SK-N-SH treated with all-trans-retinoic acid at 6 μM for 48 hours (cell line): ENCODE measurements at regions not wholly inside any gene's neighbourhood (a gene's known extent, or its start where the extent isn't known, plus 50 kb on each side); places are given as distances from the start of the nearest gene placed in this dataset.

Source experiments
- ATAC-seq: fragments of 200-7000 bp; cut with Tn5 transposase; 3 replicates; pipeline ENCODE4 v1.9.1; 2020; ENCODE audit warnings: mild to moderate bottlenecking, moderate library complexity
- ARNTL ChIP-seq: fragments of 450-650 bp; formaldehyde crosslinking; IDR thresholded peaks from 2 replicates; pipeline ENCODE4 v1.5.0; 2020; ENCODE audit warnings: low read depth, mild to moderate bottlenecking, moderate library complexity, borderline replicate concordance
- BACH2 ChIP-seq: fragments of 250-450 bp; sonication (Bioruptor Pico); IDR thresholded peaks from 2 replicates; pipeline ENCODE4 v1.9.0; 2021; ENCODE audit warnings: mild to moderate bottlenecking, borderline replicate concordance
- CREB5 ChIP-seq: fragments of 250-450 bp; sonication (Bioruptor Pico); IDR thresholded peaks from 2 replicates; pipeline ENCODE4 v1.5.1; 2020; ENCODE audit warnings: low read depth, mild to moderate bottlenecking, moderate library complexity
- CSDC2 ChIP-seq: fragments of 250-450 bp; sonication (Bioruptor Pico); IDR thresholded peaks from 2 replicates; pipeline ENCODE4 v1.5.0; 2020; ENCODE audit warnings: mild to moderate bottlenecking, moderate library complexity
- CSRNP3 ChIP-seq: fragments of 250-450 bp; sonication (Bioruptor Pico); IDR thresholded peaks from 2 replicates; pipeline ENCODE4 v1.5.1; 2021; ENCODE audit warnings: mild to moderate bottlenecking, moderate library complexity
- ESRRG ChIP-seq: fragments of 250-450 bp; sonication (Bioruptor Pico); IDR thresholded peaks from 2 replicates; pipeline ENCODE4 v1.6.1; 2021; ENCODE audit warnings: mild to moderate bottlenecking
- ISL1 ChIP-seq: fragments of 250-450 bp; sonication (Bioruptor Pico); IDR thresholded peaks from 2 replicates; pipeline ENCODE4 v2.1.2; 2022; ENCODE audit warnings: mild to moderate bottlenecking, moderate library complexity
- OSR1 ChIP-seq: fragments of 250-450 bp; sonication (Bioruptor Pico); IDR thresholded peaks from 2 replicates; pipeline ENCODE4 v1.8.0; 2022; ENCODE audit warnings: moderate library complexity, mild to moderate bottlenecking, inconsistent platforms
- POU6F1 ChIP-seq: fragments of 250-450 bp; sonication (Bioruptor Pico); IDR thresholded peaks from 2 replicates; pipeline ENCODE4 v1.8.0; 2021; ENCODE audit warnings: low read depth, mild to moderate bottlenecking, moderate library complexity, borderline replicate concordance
- PPARA ChIP-seq: fragments of 250-450 bp; sonication (Bioruptor Pico); IDR thresholded peaks from 2 replicates; pipeline ENCODE4 v1.5.0; 2020; ENCODE audit warnings: mild to moderate bottlenecking, borderline replicate concordance
- RARB ChIP-seq: fragments of 250-450 bp; sonication (Bioruptor Pico); IDR thresholded peaks from 2 replicates; pipeline ENCODE4 v1.8.0; 2021; ENCODE audit warnings: mild to moderate bottlenecking, moderate library complexity
- SNAI2 ChIP-seq: fragments of 250-450 bp; sonication (Bioruptor Pico); IDR thresholded peaks from 2 replicates; pipeline ENCODE4 v1.5.0; 2020; ENCODE audit warnings: mild to moderate bottlenecking, moderate library complexity
- TOX ChIP-seq: fragments of 250-450 bp; sonication (Bioruptor Pico); IDR thresholded peaks from 2 replicates; pipeline ENCODE4 v1.8.0; 2021; ENCODE audit warnings: mild to moderate bottlenecking, moderate library complexity, borderline replicate concordance
- ZC3H10 ChIP-seq: fragments of 250-450 bp; sonication (Bioruptor Pico); IDR thresholded peaks from 2 replicates; pipeline ENCODE4 v1.5.1; 2021; ENCODE audit warnings: mild to moderate bottlenecking, moderate library complexity
- ZFP3 ChIP-seq: fragments of 250-450 bp; sonication (Bioruptor Pico); IDR thresholded peaks from 2 replicates; pipeline ENCODE4 v1.5.0; 2020; ENCODE audit warnings: mild to moderate bottlenecking, moderate library complexity
- ZFP30 ChIP-seq: fragments of 450-650 bp; formaldehyde crosslinking; IDR thresholded peaks from 2 replicates; pipeline ENCODE4 v1.5.0; 2022; ENCODE audit warnings: mild to moderate bottlenecking, moderate library complexity
- ZNF565 ChIP-seq: fragments of 450-650 bp; formaldehyde crosslinking; conservative IDR thresholded peaks from 2 replicates; pipeline ENCODE4 v1.5.0; 2020; ENCODE audit warnings: low read depth, mild to moderate bottlenecking, moderate library complexity
- ZNF70 ChIP-seq: fragments of 450-650 bp; formaldehyde crosslinking; IDR thresholded peaks from 2 replicates; pipeline ENCODE4 v1.5.0; 2020; ENCODE audit warnings: mild to moderate bottlenecking, moderate library complexity
- ZNF8 ChIP-seq: fragments of 450-650 bp; formaldehyde crosslinking; IDR thresholded peaks from 2 replicates; pipeline ENCODE4 v1.5.0; 2020; ENCODE audit warnings: mild to moderate bottlenecking, moderate library complexity
- TF ChIP-seq, protein P1 (sequence below): fragments of 250-450 bp; sonication (Bioruptor Pico); IDR thresholded peaks from 2 replicates; pipeline ENCODE4 v1.8.0; 2020; ENCODE audit warnings: mild to moderate bottlenecking, moderate library complexity, borderline replicate concordance

GRCh38 chr2:217195016-217195415 lies 335.2 kb upstream of the TNP1 start:
- no peak for ATAC-seq
- no peak for TF ChIP-seq OSR1
- no peak for TF ChIP-seq ZNF565 (CRISPR knock-in tag)
- TF ChIP-seq ZFP3 (CRISPR knock-in tag), result no peak
- TF ChIP-seq RARB (CRISPR knock-in tag), result no peak
- no peak for TF ChIP-seq ZFP30

DNA sequence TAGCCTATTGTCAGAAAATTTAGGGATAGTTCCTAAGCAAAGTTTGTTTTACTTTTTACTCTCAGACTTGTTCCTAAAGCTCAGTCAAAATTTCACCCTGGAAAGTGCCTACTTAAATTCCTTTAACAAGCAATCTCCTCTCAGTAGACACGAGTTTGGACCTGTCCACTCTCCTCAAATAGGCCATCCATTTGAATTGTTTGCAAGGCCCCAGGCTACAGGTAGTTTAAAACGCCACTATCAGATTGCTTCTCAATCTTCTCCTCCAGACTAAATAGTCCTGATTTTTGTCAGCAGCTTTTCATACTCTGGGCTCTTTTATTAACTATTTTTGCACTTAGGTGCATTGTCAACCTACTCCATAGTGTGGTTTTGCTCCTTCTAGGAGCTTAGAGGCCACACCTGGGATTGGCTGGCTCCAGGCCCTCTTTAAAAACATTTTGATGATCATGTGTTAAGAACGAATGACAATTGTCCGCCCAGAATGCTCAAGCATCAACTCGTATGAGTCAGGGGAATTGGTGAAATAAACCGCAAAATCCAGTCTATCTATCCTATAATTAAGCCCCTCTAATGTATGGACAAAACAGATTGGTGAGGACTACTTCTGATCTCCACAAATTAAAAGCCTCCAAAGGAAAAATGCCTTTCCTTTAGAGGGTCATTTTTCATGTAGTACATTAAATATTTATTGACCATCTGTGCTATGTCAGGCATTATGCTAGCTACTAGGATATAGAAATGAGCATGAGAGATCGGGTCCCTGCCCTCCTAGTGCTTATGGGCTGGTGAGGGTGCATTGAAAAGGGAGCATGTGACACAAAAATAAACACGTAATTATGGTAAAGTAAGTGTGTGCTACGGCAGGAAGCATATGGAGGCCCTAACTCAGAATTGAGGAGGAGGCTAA lies 333.8 kb upstream of the TNP1 start:
- no peak for ATAC-seq
- TF ChIP-seq PPARA (CRISPR knock-in tag) (no peak), ZFP3 (CRISPR knock-in tag) (no peak), POU6F1 (CRISPR knock-in tag) (no peak)

DNA sequence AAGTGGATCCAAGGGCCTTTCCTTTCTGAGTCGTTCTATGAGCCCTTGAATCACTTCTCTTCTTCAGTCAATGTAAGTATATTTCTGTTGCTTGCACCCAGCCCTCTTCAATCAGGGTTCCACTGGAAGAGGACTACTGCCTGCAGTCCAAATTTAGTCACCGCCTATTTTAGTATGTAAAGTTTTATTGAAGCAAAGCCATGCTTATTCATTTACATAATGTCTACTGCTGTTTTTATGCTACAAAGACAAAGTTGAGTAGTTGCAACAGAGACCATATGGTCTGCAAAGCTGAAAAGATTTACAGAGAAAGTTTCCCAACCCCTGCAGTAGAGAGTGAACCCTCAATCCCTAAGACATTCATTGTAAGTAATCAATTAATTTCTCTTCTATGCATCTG lies 332.5 kb upstream of the TNP1 start:
- ATAC-seq, result no peak
- no peak for TF ChIP-seq ZC3H10 (CRISPR knock-in tag)
- TF ChIP-seq, protein P1, sequence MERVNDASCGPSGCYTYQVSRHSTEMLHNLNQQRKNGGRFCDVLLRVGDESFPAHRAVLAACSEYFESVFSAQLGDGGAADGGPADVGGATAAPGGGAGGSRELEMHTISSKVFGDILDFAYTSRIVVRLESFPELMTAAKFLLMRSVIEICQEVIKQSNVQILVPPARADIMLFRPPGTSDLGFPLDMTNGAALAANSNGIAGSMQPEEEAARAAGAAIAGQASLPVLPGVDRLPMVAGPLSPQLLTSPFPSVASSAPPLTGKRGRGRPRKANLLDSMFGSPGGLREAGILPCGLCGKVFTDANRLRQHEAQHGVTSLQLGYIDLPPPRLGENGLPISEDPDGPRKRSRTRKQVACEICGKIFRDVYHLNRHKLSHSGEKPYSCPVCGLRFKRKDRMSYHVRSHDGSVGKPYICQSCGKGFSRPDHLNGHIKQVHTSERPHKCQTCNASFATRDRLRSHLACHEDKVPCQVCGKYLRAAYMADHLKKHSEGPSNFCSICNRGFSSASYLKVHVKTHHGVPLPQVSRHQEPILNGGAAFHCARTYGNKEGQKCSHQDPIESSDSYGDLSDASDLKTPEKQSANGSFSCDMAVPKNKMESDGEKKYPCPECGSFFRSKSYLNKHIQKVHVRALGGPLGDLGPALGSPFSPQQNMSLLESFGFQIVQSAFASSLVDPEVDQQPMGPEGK (CRISPR knock-in tag), result no peak
- TF ChIP-seq, all 23 proteins: peak for 0

- TF ChIP-seq CREB5 (CRISPR knock-in tag) (no peak), TOX (CRISPR knock-in tag) (no peak), CSRNP3 (CRISPR knock-in tag) (no peak), ZNF70 (CRISPR knock-in tag) (no peak), ARNTL (no peak), ISL1 (CRISPR knock-in tag) (no peak), ZFP30 (no peak), ESRRG (CRISPR knock-in tag) (no peak), ZNF565 (CRISPR knock-in tag) (no peak), ZC3H10 (CRISPR knock-in tag) (no peak), OSR1 (no peak), SNAI2 (no peak), POU6F1 (CRISPR knock-in tag) (no peak), ZNF8 (no peak), CSDC2 (no peak), RARB (CRISPR knock-in tag) (no peak), BACH2 (CRISPR knock-in tag) (no peak), ZFP3 (CRISPR knock-in tag) (no peak)
- TF ChIP-seq, protein P1 (CRISPR knock-in tag), result no peak
- ATAC-seq, result no peak
Observed at GRCh38 chr2:217189747-217190146, 329.9 kb upstream of the TNP1 start.
